Left cardiac atrium (tissue), 4 donors: ENCODE measurements at regions not wholly inside any gene's neighbourhood (a gene's known extent, or its start where the extent isn't known, plus 50 kb on each side); places are given as distances from the start of the nearest gene placed in this dataset.
"Not testable (repeated sequence)": the region's sequence is repeated elsewhere in the genome, so short reads cannot be mapped to it uniquely, and the experiment has no call there.

Experiments
- ATAC-seq, 2 donors: fragments of 200-7000 bp; cut with Tn5 transposase; one replicate each; pipeline ENCODE4 v1.9.1; 2020; ENCODE audit warnings: mild to moderate bottlenecking in 2 of 2, moderate library complexity in 2 of 2
- DNase-seq: peaks from one replicate; pipeline ENCODE4 v3.0.0-alpha.2; 2020
- intact Hi-C, 2 donors: fragments of 100-400 bp; cut with DNase I; formaldehyde crosslinking; loops; one replicate each; pipeline versions ENCODE4 v1.14.1 to v1.15.1; 2022 to 2023
- donor health status: DM: no; HTN: yes; CAD: no.
- donor health status: DM: no; HTN: yes; CAD: no; lungs with severe emphysema.
- donor health status: DM: yes; HTN: yes; CAD: no.
- donor health status: Dilated cardiomyopathy.

- DNase-seq (no peak), ATAC-seq (peak; percentile 23 to 74)
- intact Hi-C loops, result no loop called here
These were observed 638.6 kb upstream of the TBL1XR1 start for GRCh38 chr3:177835917-177836316.

DNA sequence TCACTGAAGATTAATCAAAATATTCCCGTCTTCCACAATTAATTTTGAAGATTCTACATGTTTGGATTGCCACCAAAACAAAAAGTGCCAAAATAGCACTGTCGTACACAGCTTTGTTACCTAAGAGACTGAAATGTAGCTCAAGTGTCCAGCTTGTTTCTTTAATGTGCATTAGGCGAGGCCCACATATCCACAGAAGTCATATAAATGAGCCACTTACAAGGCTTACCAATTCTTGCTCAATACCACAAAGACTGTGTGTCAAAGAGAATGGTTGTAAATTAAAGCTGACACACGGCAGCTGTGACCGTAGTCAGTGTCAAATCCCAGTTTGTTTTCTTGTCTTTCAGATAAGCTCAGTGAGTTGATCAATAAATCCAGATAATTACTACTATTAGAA, 639.4 kb upstream of the TBL1XR1 start:
- peak; percentile 30 to 54 for ATAC-seq
- intact Hi-C loops, result no loop called here

DNA sequence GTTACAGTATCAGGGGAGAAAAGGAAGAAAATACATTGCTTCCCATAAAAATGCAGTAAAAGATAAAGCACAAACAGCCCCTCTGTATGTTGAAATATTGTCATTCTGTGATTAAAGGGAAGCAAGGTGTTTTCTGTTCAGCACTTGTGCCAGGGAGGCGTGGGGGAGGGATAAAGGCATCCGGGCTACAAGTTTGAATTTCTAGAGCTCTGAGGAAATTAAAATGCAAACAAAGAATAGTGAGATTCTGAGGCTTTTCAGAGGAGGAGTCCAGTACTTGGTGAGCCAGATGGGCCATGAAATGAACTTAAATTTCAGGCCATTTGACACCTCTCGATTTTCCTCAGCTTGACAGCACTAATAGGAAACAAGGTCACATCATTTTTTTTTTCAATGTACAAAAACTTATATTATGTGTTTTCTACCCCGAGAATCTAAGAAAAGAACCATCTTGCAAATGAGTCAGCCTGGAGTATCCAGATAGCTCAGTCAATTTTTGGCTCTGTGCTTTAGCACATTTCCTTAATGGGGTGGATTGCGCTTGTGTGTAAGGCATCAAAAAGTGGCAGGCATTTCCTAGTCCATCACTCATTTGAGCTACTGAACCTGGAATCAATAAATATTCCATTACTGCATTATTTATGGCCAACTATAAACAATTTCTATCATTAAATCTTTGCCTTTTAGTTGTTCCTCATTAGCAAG, 640.8 kb upstream of the TBL1XR1 start:
- DNase-seq (no peak), ATAC-seq (no peak)
- intact Hi-C loops, result no loop called here

More for the DNA sequence above, 639.4 kb upstream of the TBL1XR1 start:
- no peak for DNase-seq

DNA sequence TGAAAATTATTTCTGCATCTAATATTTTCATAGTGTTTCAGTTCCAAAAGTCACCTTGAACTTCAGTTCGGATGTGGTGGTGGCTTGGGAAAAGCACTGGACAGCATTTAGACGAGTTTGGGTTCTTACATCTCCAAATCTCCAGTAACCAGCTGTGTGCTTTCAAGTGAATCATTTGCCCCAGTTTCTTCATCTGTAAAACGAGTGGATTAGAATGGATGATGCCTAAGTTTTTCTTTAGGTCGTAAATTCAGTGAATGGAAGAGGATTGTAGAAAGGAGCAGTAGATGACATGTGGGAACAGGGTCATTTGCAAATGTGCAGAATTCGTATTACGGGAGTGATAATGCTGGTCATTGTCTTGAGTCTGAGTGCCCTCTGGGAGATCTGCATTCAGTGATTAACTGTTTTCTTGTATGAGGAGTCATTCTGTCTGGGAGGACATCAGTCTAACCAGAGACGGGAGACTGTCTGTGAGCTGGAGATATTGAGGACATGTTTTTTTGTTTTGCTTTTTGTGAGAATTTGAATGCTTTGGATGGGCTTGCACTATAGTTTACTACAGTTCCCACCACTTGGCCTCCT, 641.6 kb upstream of the TBL1XR1 start:
- DNase-seq (no peak), ATAC-seq (no peak)
- intact Hi-C loops, result no loop called here

- DNase-seq (no peak), ATAC-seq (no peak)
- intact Hi-C loops, result no loop called here
These were observed 645.0 kb upstream of the TBL1XR1 start for GRCh38 chr3:177842302-177842701.

GRCh38 chr3:177842743-177843734, 645.8 kb upstream of the TBL1XR1 start:
- no peak for DNase-seq
- intact Hi-C loops, result no loop called here

DNA sequence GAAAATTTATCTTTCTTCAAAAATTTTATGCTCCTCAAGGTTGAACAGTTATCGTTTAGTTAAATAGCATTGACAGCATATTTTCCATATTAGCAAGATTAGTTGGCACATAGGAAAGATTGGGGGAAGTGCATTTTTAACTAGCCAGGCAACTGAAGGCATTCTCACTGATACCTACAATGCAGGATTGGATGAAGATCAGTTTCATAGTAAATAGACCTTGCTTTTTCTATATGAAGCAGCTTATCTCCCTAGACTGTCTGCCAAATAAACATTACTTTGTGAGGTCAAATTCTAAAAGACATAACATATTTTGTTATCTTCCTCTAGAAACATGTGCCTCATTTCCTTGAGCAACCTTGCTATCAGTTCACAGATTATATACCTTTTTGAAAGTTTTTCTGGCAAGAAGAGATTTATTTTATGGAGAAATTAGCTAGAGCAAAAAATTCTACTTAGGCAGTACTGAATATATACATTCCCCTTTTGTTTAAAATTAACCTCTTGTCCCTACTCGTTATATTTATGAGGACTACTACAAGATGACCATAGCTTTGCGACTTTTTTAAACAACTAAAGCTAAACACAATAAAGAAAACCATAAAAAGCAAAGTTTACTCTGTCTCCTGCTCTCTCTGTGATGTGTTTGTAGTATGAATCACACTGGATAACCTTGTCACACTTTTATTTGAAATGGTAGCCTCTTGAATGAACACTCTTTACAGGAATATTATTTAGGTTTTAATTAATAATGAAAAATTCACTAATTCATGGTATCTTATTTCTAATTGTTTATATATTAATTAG, 654.9 kb upstream of the TBL1XR1 start:
- peak in 1 of 2 donors; percentile 65 for ATAC-seq
- intact Hi-C loops, result no loop called here
- DNase-seq, result no peak

More at GRCh38 chr3:177842743-177843734, 645.8 kb upstream of the TBL1XR1 start:
- ATAC-seq, result no peak

DNA sequence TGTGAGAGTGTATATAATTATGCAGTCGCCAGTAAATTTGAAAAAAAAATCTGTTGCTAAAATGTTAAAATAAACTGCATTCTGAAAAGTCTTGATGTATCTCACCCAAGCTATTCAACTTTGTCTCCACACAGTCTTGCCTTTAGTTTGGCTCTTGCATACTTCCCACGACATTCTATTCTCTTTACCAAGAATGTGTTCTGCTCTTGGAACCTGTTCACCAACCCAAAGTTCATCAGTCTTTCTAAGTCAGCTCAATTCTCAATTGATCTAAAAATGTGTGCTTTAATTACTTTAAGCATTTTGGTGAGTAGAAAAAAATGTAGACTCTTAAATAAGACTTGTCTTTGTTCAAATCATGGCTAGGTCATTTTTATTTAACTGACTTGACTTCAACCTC, 657.7 kb upstream of the TBL1XR1 start:
- ATAC-seq, result no peak
- intact Hi-C loops, result no loop called here
- DNase-seq, result no peak

DNA sequence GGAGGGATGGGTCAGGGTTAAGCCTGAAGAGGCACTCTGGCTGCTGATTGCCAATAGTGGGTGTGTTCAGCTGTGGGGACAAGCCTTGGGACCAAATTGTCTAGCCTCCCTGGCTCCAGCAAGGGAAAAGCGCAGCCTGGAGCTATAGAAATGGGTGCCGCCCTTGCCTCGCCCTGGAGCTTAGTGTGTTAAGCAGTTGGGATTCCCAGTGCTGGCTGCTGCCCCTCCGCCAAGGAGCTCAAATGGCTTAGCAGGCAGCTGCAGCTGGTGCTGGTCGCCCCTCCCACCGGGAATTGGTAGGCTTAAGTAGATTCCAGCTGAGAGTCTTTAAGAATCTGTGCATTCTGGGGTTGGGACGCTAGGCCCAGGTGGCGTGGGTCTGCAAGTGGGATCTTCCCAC, 662.9 kb upstream of the TBL1XR1 start:
- intact Hi-C loops, result no loop called here
- DNase-seq (no peak), ATAC-seq (no peak)

- no peak for ATAC-seq
- intact Hi-C loops, result no loop called here
These were observed 665.7 kb upstream of the TBL1XR1 start for GRCh38 chr3:177862962-177863491.

DNA sequence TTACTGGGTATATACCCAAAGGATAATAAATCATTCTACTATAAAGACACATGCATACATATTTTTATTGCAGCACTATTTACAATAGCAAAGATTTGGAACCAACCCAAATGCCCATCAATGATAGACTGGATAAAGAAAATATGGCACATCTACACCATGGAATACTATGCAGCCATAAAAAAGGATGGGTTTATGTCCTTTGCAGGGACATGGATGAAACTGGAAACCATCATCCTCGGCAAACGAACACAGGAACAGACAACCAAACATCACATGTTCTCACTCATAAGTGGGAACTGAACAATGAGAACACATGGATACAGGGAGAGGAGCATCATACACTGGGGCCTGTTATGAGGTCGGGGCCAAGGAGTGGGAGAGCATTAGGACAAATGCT, 665.0 kb upstream of the KCNMB2 start:
- DNase-seq, ATAC-seq, intact Hi-C loops: not testable (repeated sequence)

More at GRCh38 chr3:177862962-177863491, 665.7 kb upstream of the TBL1XR1 start:
- DNase-seq, result no peak

DNA sequence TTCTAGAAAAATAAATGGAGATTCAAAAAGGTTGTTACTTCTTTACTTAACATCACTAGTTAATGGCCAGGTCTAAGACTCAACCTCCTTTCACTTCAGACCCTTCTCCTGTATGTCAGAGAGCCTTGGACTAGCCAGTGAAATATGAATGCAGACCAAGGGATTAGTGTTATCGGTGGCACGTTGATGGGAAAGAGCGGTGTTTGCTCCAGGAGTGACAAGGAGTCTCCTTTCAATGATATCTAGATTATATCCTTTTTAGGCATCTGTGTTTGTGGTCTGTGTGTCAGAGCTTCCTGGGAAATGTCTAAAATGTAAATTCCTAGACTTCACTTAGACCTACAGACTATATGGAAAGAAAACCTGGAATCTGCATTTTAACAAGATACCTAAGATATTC, 658.0 kb upstream of the KCNMB2 start:
- no peak for DNase-seq
- intact Hi-C loops, result no loop called here
- peak in 1 of 2 donors; percentile 25 for ATAC-seq

DNA sequence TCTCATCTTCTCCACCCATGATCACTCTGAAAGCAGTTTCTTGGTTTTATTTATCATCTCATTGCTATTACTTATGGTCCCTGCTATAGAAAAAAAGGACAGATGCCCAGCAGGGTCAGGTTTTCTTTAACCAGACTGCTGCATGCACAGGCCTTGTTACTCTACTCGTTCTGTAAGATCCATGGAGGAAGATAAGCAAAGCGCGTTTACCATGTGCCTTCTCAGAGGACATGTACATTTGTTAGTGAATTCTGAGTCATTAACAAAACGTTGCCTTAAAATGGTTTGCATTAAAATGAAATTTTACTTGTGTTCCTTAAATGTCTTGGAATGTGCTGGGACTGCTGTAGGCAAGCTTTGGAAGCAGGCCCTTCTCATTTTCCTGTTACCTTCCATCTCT, 657.3 kb upstream of the KCNMB2 start:
- intact Hi-C loops, result no loop called here

GRCh38 chr3:177881351-177881750, 654.9 kb upstream of the KCNMB2 start:
- DNase-seq (no peak), ATAC-seq (no peak)
- intact Hi-C loops, result no loop called here

More for the DNA sequence above, 657.3 kb upstream of the KCNMB2 start:
- no peak for ATAC-seq
- DNase-seq, result no peak

- intact Hi-C loops, result no loop called here
- ATAC-seq, result no peak
- no peak for DNase-seq
These were observed 654.0 kb upstream of the KCNMB2 start for GRCh38 chr3:177882124-177882648.

- ATAC-seq (no peak), DNase-seq (no peak)
- intact Hi-C loops, result no loop called here
These were observed 653.1 kb upstream of the KCNMB2 start for GRCh38 chr3:177883091-177883490.

DNA sequence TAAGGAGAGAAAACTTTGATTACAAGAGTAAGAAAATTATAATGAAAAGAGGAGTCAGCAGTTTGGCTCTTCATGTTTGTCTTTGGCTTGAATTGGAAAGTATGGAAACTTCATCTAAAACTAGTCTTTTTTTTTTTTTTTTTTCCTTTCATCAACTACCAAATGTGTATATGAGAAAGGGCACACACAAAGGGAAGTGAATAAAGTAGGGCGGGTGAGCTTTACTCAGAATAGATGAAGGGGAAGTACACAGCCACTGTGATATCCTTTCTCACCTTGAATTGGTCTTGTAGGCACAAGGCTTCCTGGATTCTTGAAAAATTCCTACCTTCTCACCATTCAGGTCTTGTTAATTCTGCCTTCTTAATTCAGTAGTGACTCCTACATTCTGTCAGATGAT, 652.3 kb upstream of the KCNMB2 start:
- ATAC-seq (no peak), DNase-seq (no peak)
- intact Hi-C loops, result no loop called here

- intact Hi-C loops, result no loop called here
These were observed 651.2 kb upstream of the KCNMB2 start for GRCh38 chr3:177885063-177885462.

GRCh38 chr3:177886501-177886900, 649.7 kb upstream of the KCNMB2 start:
- ATAC-seq, result no peak
- intact Hi-C loops, result no loop called here
- no peak for DNase-seq

More at GRCh38 chr3:177885063-177885462, 651.2 kb upstream of the KCNMB2 start:
- DNase-seq (no peak), ATAC-seq (no peak)
